ENCODE measurements at regions not wholly inside any gene's neighbourhood (a gene's known extent, or its start where the extent isn't known, plus 50 kb on each side); places are given as distances from the start of the nearest gene placed in this dataset.

- Histone ChIP-seq H3K9me3 (ENCODE audit: control insufficient read depth, insufficient read depth, low read length) (no peaks in the 10 kb centered on the region), H3K4me3 (ENCODE audit: low read depth, low read length) (no peak overlapping the region), H3K27me3 (ENCODE audit: control insufficient read depth, insufficient read depth, low read length) (no peaks in the 10 kb centered on the region), H3K27ac (ENCODE audit: low read depth, low read length) (no peak overlapping the region)
- no peak for DNase-seq (ENCODE audit: low read depth, low spot score)
- POLR2A ChIA-PET: no interaction called here
- CTCF ChIA-PET: no interaction called here
- no peak for TF ChIP-seq CTCF (IDR thresholded peaks at IDR 0.05; ENCODE audit: low read depth, low read length)
Observed at GRCh38 chr2:19214682-19215391, 143.6 kb downstream of the OSR1 start.

- Histone ChIP-seq H3K4me3 (ENCODE audit: low read depth, low read length) (no peak overlapping the region), H3K27me3 (ENCODE audit: control insufficient read depth, insufficient read depth, low read length) (no peaks in the 10 kb centered on the region), H3K27ac (ENCODE audit: low read depth, low read length) (no peak overlapping the region), H3K9me3 (ENCODE audit: control insufficient read depth, insufficient read depth, low read length) (no peaks in the 10 kb centered on the region)
- TF ChIP-seq CTCF (IDR thresholded peaks at IDR 0.05; ENCODE audit: low read depth, low read length): no peak
- ChIA-PET CTCF (interaction anchor here (0.9 to 1.2 kb wide), 2 partner anchors 22 to 51 kb away, joined by 3 read pairs; no protein-coding TSS in a partner anchor), POLR2A (interaction anchor here (1.3 kb wide), 1 partner anchor 138 kb away, joined by 3 read pairs; no protein-coding TSS in a partner anchor)
- no peak for DNase-seq (ENCODE audit: low read depth, low spot score)
Observed at GRCh38 chr2:19209575-19210341, 148.7 kb downstream of the OSR1 start.

- Histone ChIP-seq H3K27me3 (ENCODE audit: control insufficient read depth, insufficient read depth, low read length) (no peaks in the 10 kb centered on the region), H3K9me3 (ENCODE audit: control insufficient read depth, insufficient read depth, low read length) (no peaks in the 10 kb centered on the region), H3K27ac (ENCODE audit: low read depth, low read length) (no peak overlapping the region), H3K4me3 (ENCODE audit: low read depth, low read length) (no peak overlapping the region)
- ChIA-PET CTCF (interaction anchor here (0.9 to 1.2 kb wide), 2 partner anchors 21 to 50 kb away, joined by 3 read pairs; no protein-coding TSS in a partner anchor), POLR2A (interaction anchor here (1.3 kb wide), 1 partner anchor 139 kb away, joined by 3 read pairs; no protein-coding TSS in a partner anchor)
- DNase-seq (ENCODE audit: low read depth, low spot score): no peak
- no peak for TF ChIP-seq CTCF (IDR thresholded peaks at IDR 0.05; ENCODE audit: low read depth, low read length)
Observed at GRCh38 chr2:19208479-19209199, 149.8 kb downstream of the OSR1 start.

- H3K27ac ChIP-seq (ENCODE audit: low read depth, low read length): no peak overlapping the region
- no peaks in the 10 kb centered on the region for H3K27me3 ChIP-seq (ENCODE audit: control insufficient read depth, insufficient read depth, low read length)
- CTCF ChIA-PET: interaction anchor here (0.7 kb wide), 1 partner anchor 118 kb away, joined by 3 read pairs; no protein-coding TSS in a partner anchor
- TF ChIP-seq CTCF (IDR thresholded peaks at IDR 0.05; ENCODE audit: low read depth, low read length): no peak
- H3K4me3 ChIP-seq (ENCODE audit: low read depth, low read length): no peak overlapping the region
- no peak for DNase-seq (ENCODE audit: low read depth, low spot score)
- POLR2A ChIA-PET: no interaction called here
- no peaks in the 10 kb centered on the region for H3K9me3 ChIP-seq (ENCODE audit: control insufficient read depth, insufficient read depth, low read length)
Observed at GRCh38 chr2:19207452-19207851, 151.0 kb downstream of the OSR1 start.
